ENCODE measurements at regions not wholly inside any gene's neighbourhood (a gene's known extent, or its start where the extent isn't known, plus 50 kb on each side); places are given as distances from the start of the nearest gene placed in this dataset.

- no peak for DNase-seq
- TF ChIP-seq GATA1 (IDR thresholded peaks at IDR 0.05; ENCODE audit: low read depth, low read length) (no peak), POLR2A (IDR thresholded peaks at IDR 0.05; ENCODE audit: low read length) (no peak)
Observed at GRCh38 chr3:117350371-117350770, 640.8 kb downstream of the TUSC7 start.

DNA sequence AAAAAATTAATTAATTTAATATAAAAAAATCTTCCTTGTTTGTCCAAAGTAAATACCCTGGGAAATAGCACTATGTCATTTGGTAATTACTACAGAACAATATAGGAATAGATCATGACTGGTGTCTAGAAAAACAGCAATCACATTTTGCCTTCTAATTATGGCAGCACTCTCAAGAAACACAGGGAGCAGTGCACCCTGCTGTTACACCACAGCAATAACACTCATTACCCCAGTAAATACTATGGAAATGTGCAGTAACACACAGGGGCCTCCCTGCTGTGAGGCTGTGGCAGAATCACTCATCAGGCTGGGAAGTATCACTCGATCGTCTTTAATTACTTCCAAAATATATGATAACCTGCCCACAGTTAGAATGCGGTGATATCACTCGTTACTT is 646.0 kb downstream of the TUSC7 start:
- TF ChIP-seq GATA1 (IDR thresholded peaks at IDR 0.05; ENCODE audit: low read depth, low read length) (no peak), POLR2A (IDR thresholded peaks at IDR 0.05; ENCODE audit: low read length) (no peak)
- no peak for DNase-seq

GRCh38 chr3:117356091-117356705 is 646.6 kb downstream of the TUSC7 start:
- TF ChIP-seq GATA1 (IDR thresholded peaks at IDR 0.05; ENCODE audit: low read depth, low read length) (no peak), POLR2A (IDR thresholded peaks at IDR 0.05; ENCODE audit: low read length) (no peak)
- no peak for DNase-seq

DNA sequence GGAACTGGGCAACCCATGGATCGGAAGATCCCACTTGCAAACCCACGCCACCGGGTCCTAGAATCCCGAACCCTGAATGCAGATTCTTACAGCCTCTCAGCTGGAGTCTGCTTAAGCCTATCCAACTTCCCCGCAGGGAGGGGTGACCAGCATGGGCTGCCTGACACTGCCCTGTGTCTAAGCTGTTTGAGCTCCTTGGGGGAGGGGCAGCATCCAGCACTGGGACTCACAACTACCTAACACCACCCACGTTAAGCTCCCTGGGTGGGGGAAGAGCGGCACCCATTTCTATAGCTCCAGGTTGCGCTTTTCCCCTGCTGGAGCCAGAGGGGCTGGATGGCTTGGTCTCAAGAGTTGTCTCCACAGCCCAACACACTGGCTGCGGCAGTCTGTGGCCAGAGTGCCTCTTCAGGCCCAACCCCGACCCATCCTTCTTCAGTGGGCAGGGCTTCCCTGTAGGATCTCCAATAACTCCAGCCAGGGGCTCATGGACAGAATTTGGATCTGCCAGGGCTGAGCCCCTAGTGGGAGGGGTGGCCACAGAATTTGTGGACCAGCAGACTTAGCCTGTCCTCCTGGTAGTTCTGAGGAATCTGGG is 649.2 kb downstream of the TUSC7 start:
- TF ChIP-seq POLR2A (IDR thresholded peaks at IDR 0.05; ENCODE audit: low read length) (no peak), GATA1 (IDR thresholded peaks at IDR 0.05; ENCODE audit: low read depth, low read length) (no peak)
- no peak for DNase-seq

GRCh38 chr3:117366574-117366973 is 657.0 kb downstream of the TUSC7 start:
- TF ChIP-seq GATA1 (IDR thresholded peaks at IDR 0.05; ENCODE audit: low read depth, low read length) = no peak
- no peak for TF ChIP-seq POLR2A (IDR thresholded peaks at IDR 0.05; ENCODE audit: low read length)
- DNase-seq = no peak

DNA sequence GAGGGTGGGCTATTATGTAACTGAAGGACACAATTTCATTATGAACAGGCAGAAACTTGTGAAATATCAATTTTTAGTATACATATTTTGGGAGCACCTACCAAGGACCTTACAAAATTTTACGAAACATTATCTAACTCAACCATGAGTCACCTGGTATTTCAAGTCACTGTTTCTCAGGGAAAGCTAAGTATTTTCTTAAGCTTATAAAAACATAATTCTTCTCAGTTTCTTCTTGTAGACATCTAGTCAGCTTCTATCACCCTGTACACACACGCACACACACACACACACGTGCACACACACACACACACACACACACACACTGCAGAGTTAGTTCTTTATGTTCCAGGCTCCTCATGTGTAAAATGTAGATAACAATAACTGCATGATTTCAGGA is 658.3 kb downstream of the TUSC7 start:
- TF ChIP-seq POLR2A (IDR thresholded peaks at IDR 0.05; ENCODE audit: low read length) (no peak), GATA1 (IDR thresholded peaks at IDR 0.05; ENCODE audit: low read depth, low read length) (no peak)
- DNase-seq = no peak

DNA sequence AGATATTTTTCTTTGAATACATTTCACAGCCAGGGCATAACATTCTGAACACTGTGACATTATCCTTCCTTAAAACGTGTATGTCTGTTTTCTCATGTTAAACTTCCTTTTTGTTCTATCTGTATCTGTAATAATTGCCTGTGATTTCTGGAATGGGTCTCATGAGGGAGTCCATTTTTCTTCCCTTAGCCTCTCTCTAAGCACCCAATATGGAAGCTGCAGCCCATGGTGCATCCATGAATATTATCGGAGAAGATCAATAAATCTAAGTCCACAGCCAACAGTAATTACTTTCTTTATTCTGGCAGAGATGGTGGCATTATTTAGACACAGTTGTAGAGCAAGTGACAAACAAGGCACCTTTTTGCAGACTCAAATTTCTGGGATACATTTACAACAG is 671.1 kb downstream of the TUSC7 start:
- no peak for TF ChIP-seq GATA1 (IDR thresholded peaks at IDR 0.05; ENCODE audit: low read depth, low read length)
- no peak for TF ChIP-seq POLR2A (IDR thresholded peaks at IDR 0.05; ENCODE audit: low read length)
- DNase-seq = no peak

DNA sequence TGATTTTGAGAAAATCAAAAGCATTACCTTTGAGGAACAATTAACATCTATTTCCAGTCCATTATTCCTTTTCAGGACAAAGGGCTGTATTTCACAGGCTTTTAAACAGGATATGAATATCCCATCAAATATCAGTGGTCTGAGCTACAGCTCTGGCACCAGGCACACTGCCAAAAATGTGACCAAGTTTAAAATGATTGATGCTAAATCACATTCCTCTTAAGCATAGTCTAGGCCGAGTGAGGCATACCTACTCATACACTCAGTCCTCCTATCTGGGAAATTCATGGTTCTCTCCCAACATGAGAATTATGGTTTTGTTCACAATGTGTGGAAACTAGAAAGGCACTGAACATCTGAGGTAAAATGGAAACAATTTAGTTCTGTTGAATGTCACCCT is 683.5 kb downstream of the TUSC7 start:
- no peak for DNase-seq
- TF ChIP-seq POLR2A (IDR thresholded peaks at IDR 0.05; ENCODE audit: low read length) = no peak
- no peak for TF ChIP-seq GATA1 (IDR thresholded peaks at IDR 0.05; ENCODE audit: low read depth, low read length)

- DNase-seq = no peak
- TF ChIP-seq GATA1 (IDR thresholded peaks at IDR 0.05; ENCODE audit: low read depth, low read length) = no peak
- no peak for TF ChIP-seq POLR2A (IDR thresholded peaks at IDR 0.05; ENCODE audit: low read length)
Observed at GRCh38 chr3:117398141-117398899, 688.7 kb downstream of the TUSC7 start.

GRCh38 chr3:117399311-117400078 is 689.9 kb downstream of the TUSC7 start:
- no peak for DNase-seq

GRCh38 chr3:117400303-117400702 is 690.7 kb downstream of the TUSC7 start:
- DNase-seq = no peak
- TF ChIP-seq POLR2A (IDR thresholded peaks at IDR 0.05; ENCODE audit: low read length) (no peak), GATA1 (IDR thresholded peaks at IDR 0.05; ENCODE audit: low read depth, low read length) (no peak)

More at GRCh38 chr3:117399311-117400078, 689.9 kb downstream of the TUSC7 start:
- TF ChIP-seq POLR2A (IDR thresholded peaks at IDR 0.05; ENCODE audit: low read length) (no peak), GATA1 (IDR thresholded peaks at IDR 0.05; ENCODE audit: low read depth, low read length) (no peak)

- TF ChIP-seq GATA1 (IDR thresholded peaks at IDR 0.05; ENCODE audit: low read depth, low read length) (no peak), POLR2A (IDR thresholded peaks at IDR 0.05; ENCODE audit: low read length) (no peak)
- DNase-seq = no peak
Observed at GRCh38 chr3:117404141-117404540, 694.6 kb downstream of the TUSC7 start.

- no peak for DNase-seq
- TF ChIP-seq GATA1 (IDR thresholded peaks at IDR 0.05; ENCODE audit: low read depth, low read length) = no peak
- TF ChIP-seq POLR2A (IDR thresholded peaks at IDR 0.05; ENCODE audit: low read length) = no peak
Observed at GRCh38 chr3:117404730-117405129, 695.2 kb downstream of the TUSC7 start.

GRCh38 chr3:117405359-117405758 is 695.8 kb downstream of the TUSC7 start:
- DNase-seq = no peak
- TF ChIP-seq POLR2A (IDR thresholded peaks at IDR 0.05; ENCODE audit: low read length) = no peak
- TF ChIP-seq GATA1 (IDR thresholded peaks at IDR 0.05; ENCODE audit: low read depth, low read length) = no peak
